Vagina (tissue), 2 donors: ENCODE measurements at regions not wholly inside any gene's neighbourhood (a gene's known extent, or its start where the extent isn't known, plus 50 kb on each side); places are given as distances from the start of the nearest gene placed in this dataset.

Source experiments
- CTCF ChIP-seq, 3 experiments: fragments of 450-650 bp in 2 of 3; fragments of 200-600 bp in 1 of 3; sonication (generic) in 1 of 3; IDR thresholded peaks; one replicate each; pipeline ENCODE4 v1.5.1; 2017 to 2019; ENCODE audit warnings: antibody characterized with exemption in 3 of 3, mild to moderate bottlenecking in 2 of 3, moderate library complexity in 2 of 3
- POLR2A ChIP-seq, 2 donors: fragments of 450-650 bp; IDR thresholded peaks; one replicate each; pipeline ENCODE4 v1.6.1; 2017; ENCODE audit warnings: antibody characterized with exemption in 2 of 2, mild to moderate bottlenecking in 2 of 2, moderate library complexity in 2 of 2
- POLR2AphosphoS5 ChIP-seq, 2 donors: sonication (generic); formaldehyde crosslinking; IDR thresholded peaks; one replicate each; pipeline ENCODE4 v1.9.0; 2017; ENCODE audit warnings: antibody characterized with exemption in 2 of 2, mild to moderate bottlenecking in 2 of 2, low read depth in 1 of 2; ENCODE audit not compliant: insufficient read depth in 1 of 2

GRCh38 chr2:150370561-150370960, 116.9 kb downstream of the RND3 start:
- TF ChIP-seq POLR2AphosphoS5 (IDR thresholded peaks at IDR 0.05; ENCODE audit: insufficient read depth in 1 of 2, low read depth in 1 of 2), result no peak
- no peak for TF ChIP-seq CTCF (IDR thresholded peaks at IDR 0.05)
- TF ChIP-seq POLR2A (IDR thresholded peaks at IDR 0.05), result no peak
